LHCN-M2 (cell line): ENCODE measurements at regions not wholly inside any gene's neighbourhood (a gene's known extent, or its start where the extent isn't known, plus 50 kb on each side); places are given as distances from the start of the nearest gene placed in this dataset.
"Not testable (repeated sequence)": the region's sequence is repeated elsewhere in the genome, so short reads cannot be mapped to it uniquely, and the experiment has no call there.

Experiments used
- DNase-seq: peaks from one replicate; pipeline ENCODE4 v3.0.0-alpha.2; 2012; ENCODE audit warnings: low read depth

DNA sequence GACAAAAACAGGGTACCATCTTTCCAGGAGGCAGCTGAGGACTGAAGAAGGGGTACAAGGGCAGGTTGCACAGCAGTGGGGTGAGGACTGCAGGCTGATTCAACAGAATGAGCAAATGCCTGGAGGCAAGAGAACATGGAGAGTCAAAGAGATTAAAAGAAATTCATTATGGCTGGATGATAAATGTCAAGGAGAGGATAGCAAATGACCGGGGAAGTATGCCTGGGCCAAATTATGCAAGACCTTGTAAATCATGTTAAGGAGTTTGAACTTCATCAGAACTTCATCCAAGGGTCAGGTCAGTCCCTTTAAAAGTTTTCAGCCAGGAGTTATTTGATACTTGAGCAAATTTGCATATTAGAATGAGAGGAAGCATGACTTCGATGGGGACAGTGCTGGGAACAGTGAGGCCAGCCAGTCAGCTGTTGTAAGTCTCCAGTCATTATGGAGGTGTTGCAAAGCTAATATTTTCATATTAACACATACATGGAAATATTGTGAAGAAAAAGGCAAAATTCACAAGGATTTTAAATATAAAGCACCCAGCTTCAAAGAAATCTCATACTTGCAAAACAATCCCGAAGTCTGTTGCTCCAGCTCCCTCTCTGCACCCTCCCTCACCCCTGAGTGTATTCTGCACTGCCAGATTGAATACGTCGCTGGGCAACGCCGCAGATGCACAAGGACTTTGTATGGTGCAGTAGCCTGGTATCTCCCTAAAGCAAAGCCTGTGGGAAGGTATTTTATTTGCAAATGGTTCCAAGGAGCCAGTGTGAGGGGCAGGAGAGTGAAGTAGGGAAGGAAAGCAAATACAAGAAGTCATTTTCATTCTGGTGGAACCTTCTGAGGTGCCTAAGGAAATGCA is 509.8 kb upstream of the TLE4 start:
- no peak for DNase-seq

DNA sequence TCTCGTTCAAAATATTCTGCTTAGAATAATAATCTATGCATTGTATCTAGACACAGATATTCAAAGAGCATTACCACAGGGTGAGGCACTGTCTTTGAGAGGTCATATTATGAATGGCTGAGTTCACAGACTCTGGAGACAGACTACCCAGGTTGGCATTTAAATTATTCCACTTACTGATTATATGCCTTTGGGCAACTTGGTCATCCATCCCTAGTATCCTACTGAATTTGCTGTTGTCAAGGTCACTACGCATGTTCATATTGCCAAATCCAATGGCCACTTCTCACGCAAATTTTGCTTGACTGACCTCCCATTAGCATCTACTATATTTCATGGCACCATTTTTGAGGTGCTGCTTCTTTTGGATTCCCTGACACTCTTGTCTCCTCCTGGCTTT is 498.6 kb upstream of the TLE4 start:
- no peak for DNase-seq

DNA sequence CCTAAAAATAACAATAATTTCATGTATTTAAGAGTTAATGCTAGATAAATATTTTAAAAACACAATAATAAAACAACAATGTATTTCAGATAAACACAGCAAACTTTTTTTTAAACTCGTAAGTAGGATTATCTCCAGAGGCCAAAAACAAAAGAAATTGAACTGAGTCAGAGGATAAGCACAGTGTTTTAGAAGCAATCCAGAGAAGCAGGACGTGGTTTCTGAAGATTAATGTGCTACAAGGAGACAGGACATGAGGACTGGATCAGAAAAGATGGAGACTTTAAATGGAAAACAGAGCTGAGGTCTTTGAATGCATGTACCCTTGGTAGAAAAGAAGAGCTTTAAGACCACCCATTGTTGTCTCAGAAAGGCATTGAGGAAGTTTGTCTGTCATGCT is 491.2 kb upstream of the TLE4 start:
- DNase-seq = peak; percentile 38

DNA sequence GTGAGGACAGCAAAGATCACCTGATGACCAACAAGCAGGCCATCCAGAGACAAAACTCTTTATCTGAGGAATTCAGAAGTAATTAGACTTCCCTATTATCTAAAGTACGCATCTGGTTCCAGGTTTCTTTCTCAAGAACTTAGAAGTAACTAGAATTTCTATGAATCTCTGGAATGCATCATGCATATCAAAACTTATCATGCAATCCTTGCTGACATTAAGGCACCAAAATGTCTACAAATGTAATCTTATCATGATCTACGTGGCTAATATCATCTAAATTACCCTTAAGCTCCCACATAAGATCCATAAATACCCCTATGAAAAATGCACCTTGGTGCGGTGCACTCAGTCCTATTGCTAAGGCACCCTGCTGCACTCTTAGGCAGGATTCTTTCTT is 488.1 kb upstream of the TLE4 start:
- no peak for DNase-seq

DNA sequence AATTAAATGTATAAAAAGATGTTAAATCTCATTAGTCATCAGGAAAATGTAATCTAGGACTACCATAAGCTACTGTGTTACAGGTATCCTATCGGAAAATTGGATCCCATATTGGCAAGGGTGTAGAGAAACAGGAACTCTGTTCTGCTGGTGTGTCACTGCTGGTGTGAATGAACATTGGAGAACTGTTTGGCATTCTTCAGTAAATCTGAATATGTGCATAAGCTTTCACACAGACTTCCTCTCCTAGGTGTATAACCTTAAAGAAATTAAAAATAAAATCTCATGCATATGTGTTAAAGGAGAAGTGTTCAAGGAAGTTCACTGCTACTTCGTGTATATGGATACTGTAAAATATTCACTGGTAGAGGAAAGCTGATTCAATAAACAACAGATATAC is 484.6 kb upstream of the TLE4 start:
- DNase-seq = no peak

DNA sequence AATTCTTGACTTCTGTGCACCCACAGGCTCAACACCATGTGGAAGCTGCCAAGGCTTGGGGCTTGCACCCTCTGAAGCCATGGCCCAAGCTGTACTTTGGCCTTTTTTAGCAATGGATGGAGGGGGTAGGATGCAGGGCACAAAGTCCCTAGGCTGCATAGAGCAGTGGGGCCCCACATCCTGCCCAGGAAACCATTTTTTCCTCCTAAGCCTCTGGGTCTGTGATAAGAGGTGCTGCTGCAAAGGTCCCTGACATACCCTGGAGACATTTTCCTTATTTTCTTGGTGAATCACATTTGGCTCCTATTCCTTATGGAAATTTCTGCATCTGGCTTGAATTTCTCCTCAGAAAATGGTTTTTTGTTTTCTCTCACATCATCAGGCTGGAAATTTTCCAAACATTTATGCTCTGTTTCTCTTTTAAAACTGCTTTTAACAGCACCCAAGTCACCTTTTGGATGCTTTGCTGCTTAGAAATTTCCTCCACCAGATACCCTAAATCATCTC is 482.7 kb upstream of the TLE4 start:
- DNase-seq = no peak

DNA sequence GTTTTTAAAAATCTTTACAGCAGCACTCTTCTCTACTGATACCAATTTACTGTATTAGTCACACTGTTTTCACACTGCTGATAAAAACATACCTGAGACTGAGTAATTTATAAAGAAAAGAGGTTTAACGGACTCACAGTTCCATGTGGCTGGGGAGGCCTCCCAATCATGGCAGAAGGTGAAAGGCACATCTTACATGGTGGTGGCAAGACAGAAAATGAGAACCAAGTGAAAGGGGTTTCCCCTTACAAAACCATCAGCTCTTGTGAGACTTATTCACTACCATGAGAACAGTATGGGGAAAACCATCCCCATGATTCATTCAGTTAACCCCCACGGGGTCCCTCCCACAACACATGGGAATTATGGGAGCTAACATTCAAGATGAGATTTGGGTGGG is 481.9 kb upstream of the TLE4 start:
- not testable (repeated sequence) for DNase-seq

DNA sequence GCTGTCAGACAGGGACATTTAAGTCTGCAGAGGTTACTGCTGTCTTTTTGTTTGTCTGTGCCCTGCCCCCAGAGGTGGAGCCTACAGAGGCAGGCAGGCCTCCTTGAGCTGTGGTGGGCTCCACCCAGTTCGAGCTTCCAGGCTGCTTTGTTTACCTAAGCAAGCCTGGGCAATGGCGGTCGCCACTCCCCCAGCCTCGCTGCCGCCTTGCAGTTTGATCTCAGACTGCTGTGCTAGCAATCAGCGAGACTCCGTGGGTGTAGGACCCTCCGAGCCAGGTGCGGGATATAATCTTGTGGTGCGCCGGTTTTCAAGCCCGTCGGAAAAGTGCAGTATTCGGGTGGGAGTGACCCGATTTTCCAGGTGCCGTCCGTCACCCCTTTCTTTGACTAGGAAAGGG is 468.5 kb upstream of the TLE4 start:
- not testable (repeated sequence) for DNase-seq

DNA sequence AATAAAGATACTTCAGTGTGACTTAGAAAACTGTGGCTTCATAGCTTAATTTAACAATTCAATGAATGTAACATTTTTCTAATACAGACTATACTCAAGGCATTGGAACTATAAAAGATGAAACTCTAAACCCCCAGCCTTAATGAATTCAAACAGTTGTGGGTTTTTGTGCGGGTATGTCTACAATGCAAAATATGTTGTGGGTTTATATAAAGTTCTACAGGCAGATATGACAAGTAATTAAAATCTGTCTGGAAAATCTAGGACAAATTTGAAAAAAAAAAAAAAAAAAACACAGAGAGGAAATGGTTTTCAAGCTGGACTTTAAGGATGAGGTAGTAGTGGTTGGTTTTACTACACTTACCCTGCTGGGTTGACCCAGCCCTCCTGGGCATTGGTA is 467.5 kb upstream of the TLE4 start:
- peak; percentile 10 for DNase-seq

DNA sequence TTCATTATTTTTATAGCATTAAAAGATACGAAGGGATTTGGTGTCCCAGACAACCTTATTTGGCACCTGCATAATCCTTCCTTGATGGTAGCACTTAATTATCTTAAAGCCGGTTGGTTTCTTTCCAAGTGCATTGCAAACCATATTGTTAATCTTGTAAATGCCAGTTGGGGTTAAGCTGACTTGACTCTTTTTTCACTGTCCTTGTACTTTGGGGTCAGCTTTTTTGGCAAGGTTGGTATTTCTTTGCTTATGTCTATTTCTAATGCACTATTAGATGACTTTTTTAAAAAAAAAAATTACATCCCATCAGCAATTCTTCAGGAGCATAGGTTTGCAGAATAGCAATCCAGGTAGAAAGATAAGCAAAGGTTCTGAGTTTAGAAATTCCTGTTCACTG is 466.8 kb upstream of the TLE4 start:
- DNase-seq = no peak

DNA sequence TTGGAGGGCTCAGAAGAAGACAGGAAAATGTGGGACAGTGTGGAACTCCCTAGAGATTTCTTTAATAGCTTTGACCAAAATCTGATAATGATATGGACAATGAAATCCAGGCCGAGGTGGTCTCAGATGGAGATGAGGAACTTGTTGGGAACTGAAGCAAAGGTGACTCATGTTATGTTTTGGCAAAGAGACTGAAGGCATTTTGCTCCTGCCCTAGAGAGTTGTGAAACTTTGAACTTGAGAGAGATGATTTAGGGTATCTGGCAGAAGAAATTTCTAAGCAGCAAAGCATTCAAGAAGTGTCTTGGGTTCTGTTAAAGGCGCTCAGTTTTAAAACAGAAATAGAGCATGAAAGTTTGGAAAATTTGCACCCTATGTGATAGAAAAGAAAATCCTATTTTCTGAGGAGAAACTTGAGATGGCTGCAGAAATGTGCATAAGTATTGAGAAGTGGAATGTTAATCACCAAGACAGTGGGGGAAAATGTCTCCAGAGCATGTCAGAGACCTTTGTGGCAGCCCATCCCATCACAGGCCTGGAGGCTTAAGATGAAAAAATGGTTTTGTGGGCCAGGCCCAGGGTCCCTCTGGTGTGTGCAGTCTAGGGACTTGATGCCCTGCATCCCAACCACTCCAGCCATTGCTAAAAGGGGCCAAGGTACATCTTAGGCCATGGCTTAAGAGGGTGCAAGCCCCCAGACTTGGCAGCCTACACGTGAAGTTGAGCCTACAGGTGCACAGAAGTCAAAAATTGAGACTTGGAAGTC is 463.7 kb upstream of the TLE4 start:
- no peak for DNase-seq

DNA sequence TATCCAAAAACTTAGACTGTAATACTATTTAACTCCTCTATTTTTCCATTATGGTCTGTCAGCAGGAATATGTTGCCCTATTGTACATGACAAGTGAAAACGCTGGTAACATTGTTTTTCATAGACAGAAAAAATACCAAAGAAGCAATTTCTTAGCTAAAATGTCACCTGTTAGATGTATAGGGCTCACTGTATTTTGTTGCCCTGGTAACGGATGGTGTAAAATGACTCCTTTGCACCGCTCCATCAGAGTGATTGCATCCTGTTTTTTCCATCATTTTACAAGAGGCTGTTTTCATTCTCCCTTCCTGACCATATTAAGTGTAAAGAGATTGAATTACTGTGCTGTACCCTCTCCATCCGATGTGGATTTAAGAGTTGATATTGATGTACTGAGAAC is 460.1 kb upstream of the TLE4 start:
- no peak for DNase-seq

DNA sequence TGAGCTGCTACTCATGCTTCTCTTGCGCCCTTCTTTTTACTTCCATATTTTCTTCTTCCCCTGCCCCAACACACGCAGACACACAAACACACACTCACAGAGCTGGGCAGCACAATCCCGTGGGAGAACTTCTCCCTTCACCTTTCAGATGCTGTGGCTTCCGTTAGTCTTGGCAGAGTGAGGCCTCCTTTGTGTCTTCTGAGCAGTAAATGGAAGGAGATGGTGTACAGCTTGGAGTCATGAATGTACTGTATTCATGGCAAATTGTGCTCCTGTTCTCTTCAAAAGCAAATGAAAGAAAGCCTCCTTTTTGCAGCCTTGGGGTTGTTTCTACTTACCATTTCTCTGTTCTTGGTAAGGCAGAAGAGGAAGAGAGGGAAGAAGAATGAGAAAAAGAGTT is 456.6 kb upstream of the TLE4 start:
- no peak for DNase-seq

DNA sequence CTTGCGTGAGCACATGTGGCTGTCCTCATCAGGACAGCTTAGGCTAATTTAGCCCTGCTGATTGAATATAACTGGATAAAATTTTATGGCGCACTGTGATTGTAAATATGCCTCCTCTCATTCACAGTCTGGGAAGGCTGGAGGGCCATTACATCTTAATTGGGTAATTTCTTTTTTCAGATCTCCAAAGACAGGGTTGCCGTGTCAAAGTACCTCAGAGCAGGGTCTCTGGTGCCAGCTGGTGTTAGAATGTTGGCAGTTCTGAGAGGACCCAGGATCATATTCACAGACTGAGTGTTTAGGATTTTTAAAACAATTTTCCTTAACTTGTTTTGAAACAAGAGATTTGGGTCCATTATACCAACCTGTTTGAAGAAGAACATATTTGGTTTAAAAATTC is 455.7 kb upstream of the TLE4 start:
- no peak for DNase-seq

DNA sequence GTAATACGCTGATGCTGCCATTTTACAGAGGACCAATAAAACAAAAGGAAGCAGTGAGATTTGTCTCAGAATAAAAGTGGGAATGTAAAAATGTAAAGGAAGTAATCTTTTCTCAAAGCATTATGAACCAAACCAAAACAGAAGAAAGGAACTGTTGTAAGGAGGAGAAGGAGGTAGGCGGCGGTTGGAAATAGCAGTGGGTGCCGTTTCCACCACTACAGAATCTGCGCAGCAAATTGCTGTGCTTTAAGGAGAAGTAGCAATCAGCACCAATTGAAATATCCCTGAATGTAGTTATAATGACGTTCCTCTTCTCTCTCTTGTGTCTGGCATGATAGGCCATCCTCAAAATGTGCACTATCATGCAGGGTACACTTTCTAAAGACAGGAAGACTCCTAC is 455.1 kb upstream of the TLE4 start:
- DNase-seq = no peak

DNA sequence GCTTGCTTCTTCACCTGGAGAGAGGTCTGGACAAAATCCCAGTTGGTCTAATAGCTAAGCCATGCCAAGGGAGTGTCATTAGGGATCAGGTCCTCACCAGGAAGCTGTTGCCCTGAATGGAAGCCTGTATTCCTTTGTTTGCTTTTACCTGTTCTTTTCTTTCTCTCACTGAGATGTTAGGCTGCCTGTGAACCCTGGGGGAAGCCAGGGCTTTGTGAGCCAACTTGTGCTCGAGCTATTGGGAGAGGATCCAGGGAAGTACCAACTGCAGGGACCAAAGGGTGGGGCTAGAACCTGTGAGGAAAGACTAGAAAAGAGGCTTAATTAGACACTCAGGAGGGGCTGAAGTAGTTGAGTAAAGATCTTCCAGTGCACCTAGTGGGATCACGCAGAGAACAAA is 451.2 kb upstream of the TLE4 start:
- DNase-seq = no peak

DNA sequence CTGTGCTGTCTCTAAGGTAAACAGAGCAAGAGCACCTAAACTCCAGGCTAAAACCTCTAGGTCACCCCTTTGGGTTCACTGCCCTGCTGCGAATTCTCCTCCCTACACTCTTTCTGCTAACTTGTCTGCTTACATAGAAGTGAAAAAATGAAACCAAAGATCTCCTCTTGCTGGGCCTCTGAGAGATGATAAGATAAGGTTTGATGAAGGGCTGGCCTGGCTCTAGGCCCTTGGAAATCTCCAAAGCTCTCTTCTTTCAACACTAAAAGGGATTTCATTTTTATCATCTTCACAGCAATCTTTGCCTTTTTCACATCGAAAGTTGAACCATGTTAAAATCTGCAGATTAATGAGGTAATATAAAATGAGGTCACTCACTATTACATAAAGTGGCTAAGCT is 450.8 kb upstream of the TLE4 start:
- DNase-seq = no peak

DNA sequence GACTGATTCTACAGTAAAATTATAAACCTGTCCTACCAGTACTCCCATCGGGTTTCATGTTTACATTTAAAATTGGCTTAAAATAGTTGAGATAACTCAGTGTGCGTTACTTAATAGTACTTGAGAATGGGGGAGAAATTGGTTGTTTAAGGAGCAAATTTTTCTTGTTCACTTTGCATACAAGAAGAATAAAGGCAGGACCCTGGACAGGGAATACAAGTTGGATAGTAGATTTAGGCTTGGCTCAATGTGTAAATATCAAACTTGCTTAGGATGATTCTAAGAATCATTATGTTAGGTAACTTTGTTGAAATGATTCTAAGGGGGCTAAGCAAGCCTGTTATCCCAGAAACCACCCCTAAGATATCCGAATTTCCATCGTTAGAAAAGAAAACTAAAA is 448.4 kb upstream of the TLE4 start:
- DNase-seq = peak; percentile 13

DNA sequence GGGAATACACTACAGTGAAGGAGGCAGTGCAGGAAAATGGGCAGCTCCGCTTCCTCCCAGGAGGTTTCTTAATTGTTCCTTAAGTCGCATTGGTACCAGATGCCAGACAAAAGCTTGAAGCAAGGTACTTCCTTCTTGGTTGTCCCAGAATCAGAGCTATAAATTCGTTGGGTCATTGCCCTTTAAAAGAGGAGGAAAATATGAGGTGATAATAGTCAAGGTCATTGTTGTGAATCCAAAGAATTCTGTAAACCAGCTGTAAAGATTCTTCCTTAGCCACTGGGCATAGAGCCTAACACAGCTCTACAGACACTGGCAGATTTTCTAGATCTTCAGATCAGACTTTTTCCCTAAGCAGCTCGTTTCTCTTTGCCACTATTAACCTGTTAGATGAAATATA is 444.1 kb upstream of the TLE4 start:
- DNase-seq = no peak

DNA sequence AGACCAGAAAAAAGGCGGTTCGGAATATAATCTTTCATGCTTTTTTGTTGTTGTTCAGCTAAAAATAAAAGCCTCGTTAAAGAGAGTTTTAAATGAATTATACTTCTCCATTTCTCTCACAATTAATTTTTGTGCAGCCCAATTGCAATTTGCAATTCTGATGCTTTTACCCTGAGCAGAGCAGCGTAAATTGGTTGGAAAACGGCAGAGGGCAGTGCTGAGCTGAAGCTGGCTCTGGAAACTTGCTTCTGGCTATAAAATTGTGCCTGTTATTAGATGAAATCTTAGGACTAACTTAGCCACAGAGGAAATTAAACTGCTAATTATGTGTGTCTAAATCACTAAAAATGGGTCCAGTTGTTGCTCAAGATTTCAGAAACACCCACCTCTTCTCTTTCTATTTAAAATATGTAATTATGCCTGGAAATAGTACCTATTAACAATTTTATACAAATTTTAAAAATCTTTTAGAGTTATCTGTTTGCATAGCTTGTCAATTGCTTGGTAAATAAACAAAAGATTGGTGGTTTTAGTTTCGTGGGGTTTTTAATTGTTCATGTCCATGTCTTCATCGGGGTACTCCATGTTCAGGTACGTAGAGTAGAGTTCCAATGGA is 441.8 kb upstream of the TLE4 start:
- DNase-seq = peak; percentile 49

DNA sequence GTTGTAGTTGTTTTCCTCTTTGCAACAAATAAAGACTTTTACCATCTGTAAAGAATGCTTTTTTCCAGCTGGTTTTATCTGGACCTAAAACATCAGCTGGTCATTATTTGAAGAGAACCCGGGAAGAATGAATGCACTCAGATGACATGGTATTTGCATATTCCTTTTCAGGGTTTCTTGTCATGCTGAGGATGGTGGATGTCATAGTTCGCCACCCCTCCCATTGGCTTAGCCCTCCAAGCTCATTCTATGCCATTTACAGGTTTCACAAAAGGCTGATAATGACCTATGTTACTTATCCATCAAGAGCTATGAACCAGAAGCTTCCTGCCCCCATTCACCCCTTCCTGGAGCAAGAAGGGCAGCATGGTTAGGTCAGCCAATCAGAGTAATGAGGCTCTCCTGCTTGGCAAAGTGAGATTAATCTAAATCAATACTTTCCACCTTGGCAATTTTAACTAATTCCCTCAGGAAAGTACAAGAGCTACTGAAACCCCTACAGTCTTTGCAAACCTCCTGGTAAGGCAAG is 440.5 kb upstream of the TLE4 start:
- no peak for DNase-seq

DNA sequence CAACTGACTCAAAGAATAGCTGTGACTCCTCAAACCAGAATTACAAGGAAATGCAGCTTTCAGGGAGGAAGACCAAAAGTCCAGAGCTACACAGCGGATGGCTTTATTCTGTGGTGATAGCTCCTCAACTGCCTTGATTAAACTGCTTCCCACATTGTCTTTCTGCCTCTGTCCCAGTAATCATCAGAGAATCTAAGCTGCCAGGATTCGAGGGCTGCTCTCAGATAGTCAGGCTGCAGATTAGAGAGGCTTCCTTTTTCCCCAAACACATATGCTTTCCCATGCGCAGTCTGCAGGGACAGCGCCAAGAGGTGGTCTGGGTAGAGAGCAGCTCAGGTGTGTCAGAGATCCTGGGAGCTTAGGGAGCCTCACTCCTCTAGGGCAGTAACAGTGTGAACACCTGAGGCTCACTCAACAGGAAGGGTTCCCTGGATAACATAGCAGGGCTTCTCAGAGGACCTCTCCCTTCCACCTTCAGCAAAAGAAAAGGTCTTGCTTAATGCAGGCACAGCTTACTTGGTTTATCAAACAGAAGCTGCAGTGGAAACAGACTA is 439.9 kb upstream of the TLE4 start:
- DNase-seq = no peak
